Liver (tissue), 3 donors: ENCODE measurements at regions not wholly inside any gene's neighbourhood (a gene's known extent, or its start where the extent isn't known, plus 50 kb on each side); places are given as distances from the start of the nearest gene placed in this dataset.
"Not testable (repeated sequence)": the region's sequence is repeated elsewhere in the genome, so short reads cannot be mapped to it uniquely, and the experiment has no call there.

ENCODE experiments used
- EGR1 ChIP-seq, 2 donors: IDR thresholded peaks; 2 replicates each; pipeline ENCODE4 v1.6.1; 2016 to 2018; ENCODE audit warnings: antibody characterized with exemption in 2 of 2, low read depth in 2 of 2
- FOXA1 ChIP-seq: IDR thresholded peaks from 2 replicates; pipeline ENCODE4 v1.6.1; 2016; ENCODE audit warnings: antibody characterized with exemption
- RAD21 ChIP-seq, 2 donors: IDR thresholded peaks; 2 replicates each; pipeline ENCODE4 v1.6.1; 2016; ENCODE audit warnings: antibody characterized with exemption in 2 of 2, mild to moderate bottlenecking in 2 of 2
- SP1 ChIP-seq: IDR thresholded peaks from 2 replicates; pipeline ENCODE4 v1.6.1; 2018; ENCODE audit warnings: antibody characterized with exemption, mild to moderate bottlenecking
- TAF1 ChIP-seq: conservative IDR thresholded peaks from 2 replicates; pipeline ENCODE4 v1.6.1; 2016; ENCODE audit warnings: antibody characterized with exemption, mild to moderate bottlenecking
- TF ChIP-seq, protein P1 (sequence below): IDR thresholded peaks from 2 replicates; pipeline ENCODE4 v1.6.1; 2016; ENCODE audit warnings: antibody characterized with exemption, mild to moderate bottlenecking
- TF ChIP-seq, protein P2 (sequence below): fragments of 150-350 bp; IDR thresholded peaks from 2 replicates; pipeline ENCODE4 v1.5.1; 2017; ENCODE audit warnings: improper control_type of control experiment, low read depth, low read length; ENCODE audit not compliant: missing input control
- TF ChIP-seq, protein P3 (sequence below): IDR thresholded peaks from 2 replicates; pipeline ENCODE4 v1.6.1; 2016; ENCODE audit warnings: antibody characterized with exemption
- donor health status: healthy.
- donor health status: healthy.

DNA sequence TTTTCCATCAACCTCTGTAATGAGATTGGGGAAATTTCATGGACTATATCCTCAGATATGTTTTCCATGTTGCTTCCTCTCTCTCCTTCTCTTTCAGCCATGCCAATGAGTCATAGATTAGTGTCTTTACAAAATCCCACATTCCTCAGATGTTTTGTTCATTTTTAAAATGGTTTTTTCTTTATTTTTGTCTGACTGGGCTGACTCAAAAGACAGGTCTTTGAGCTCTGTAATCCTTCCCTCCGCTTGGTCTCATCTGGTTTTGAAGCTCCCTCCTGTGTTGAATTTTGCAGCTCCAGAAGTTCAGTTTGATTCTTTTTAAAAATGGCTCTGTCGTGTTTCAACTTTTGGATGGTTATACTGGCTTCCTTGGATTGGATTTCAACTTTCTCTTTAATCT is 86.7 kb downstream of the LGALS9B start:
- TF ChIP-seq EGR1 (IDR thresholded peaks at IDR 0.05; ENCODE audit: low read depth in 2 of 2); RAD21 (IDR thresholded peaks at IDR 0.05); SP1; TAF1; FOXA1: not testable (repeated sequence)
- TF ChIP-seq, protein P1, sequence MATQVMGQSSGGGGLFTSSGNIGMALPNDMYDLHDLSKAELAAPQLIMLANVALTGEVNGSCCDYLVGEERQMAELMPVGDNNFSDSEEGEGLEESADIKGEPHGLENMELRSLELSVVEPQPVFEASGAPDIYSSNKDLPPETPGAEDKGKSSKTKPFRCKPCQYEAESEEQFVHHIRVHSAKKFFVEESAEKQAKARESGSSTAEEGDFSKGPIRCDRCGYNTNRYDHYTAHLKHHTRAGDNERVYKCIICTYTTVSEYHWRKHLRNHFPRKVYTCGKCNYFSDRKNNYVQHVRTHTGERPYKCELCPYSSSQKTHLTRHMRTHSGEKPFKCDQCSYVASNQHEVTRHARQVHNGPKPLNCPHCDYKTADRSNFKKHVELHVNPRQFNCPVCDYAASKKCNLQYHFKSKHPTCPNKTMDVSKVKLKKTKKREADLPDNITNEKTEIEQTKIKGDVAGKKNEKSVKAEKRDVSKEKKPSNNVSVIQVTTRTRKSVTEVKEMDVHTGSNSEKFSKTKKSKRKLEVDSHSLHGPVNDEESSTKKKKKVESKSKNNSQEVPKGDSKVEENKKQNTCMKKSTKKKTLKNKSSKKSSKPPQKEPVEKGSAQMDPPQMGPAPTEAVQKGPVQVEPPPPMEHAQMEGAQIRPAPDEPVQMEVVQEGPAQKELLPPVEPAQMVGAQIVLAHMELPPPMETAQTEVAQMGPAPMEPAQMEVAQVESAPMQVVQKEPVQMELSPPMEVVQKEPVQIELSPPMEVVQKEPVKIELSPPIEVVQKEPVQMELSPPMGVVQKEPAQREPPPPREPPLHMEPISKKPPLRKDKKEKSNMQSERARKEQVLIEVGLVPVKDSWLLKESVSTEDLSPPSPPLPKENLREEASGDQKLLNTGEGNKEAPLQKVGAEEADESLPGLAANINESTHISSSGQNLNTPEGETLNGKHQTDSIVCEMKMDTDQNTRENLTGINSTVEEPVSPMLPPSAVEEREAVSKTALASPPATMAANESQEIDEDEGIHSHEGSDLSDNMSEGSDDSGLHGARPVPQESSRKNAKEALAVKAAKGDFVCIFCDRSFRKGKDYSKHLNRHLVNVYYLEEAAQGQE = not testable (repeated sequence)
- TF ChIP-seq, protein P2, sequence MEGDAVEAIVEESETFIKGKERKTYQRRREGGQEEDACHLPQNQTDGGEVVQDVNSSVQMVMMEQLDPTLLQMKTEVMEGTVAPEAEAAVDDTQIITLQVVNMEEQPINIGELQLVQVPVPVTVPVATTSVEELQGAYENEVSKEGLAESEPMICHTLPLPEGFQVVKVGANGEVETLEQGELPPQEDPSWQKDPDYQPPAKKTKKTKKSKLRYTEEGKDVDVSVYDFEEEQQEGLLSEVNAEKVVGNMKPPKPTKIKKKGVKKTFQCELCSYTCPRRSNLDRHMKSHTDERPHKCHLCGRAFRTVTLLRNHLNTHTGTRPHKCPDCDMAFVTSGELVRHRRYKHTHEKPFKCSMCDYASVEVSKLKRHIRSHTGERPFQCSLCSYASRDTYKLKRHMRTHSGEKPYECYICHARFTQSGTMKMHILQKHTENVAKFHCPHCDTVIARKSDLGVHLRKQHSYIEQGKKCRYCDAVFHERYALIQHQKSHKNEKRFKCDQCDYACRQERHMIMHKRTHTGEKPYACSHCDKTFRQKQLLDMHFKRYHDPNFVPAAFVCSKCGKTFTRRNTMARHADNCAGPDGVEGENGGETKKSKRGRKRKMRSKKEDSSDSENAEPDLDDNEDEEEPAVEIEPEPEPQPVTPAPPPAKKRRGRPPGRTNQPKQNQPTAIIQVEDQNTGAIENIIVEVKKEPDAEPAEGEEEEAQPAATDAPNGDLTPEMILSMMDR = not testable (repeated sequence)
- TF ChIP-seq, protein P3, sequence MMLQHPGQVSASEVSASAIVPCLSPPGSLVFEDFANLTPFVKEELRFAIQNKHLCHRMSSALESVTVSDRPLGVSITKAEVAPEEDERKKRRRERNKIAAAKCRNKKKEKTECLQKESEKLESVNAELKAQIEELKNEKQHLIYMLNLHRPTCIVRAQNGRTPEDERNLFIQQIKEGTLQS = not testable (repeated sequence)
